ENCODE measurements at regions not wholly inside any gene's neighbourhood (a gene's known extent, or its start where the extent isn't known, plus 50 kb on each side); places are given as distances from the start of the nearest gene placed in this dataset.

- ATAC-seq (ENCODE audit: insufficient number of reproducible peaks, low FRiP score, low read depth) (no peak), DNase-seq (ENCODE audit: low spot score) (no peak)
- no peaks in the 10 kb centered on the region for H3K36me3 ChIP-seq
These were observed 755.4 kb upstream of the MDGA2 start for GRCh38 chr14:48430805-48431204.

GRCh38 chr14:48429512-48429911 lies 754.1 kb upstream of the MDGA2 start:
- no peak for TF ChIP-seq CTCF (IDR thresholded peaks at IDR 0.05)
- H3K27me3 ChIP-seq (replicated peaks; ENCODE audit: insufficient read depth) = no peaks in the 10 kb centered on the region
- H3K36me3 ChIP-seq = no peaks in the 10 kb centered on the region
- DNase-seq (ENCODE audit: low spot score) (no peak), ATAC-seq (ENCODE audit: insufficient number of reproducible peaks, low FRiP score, low read depth) (no peak)
- H3K27ac ChIP-seq = no peak overlapping the region
- H3K4me1 ChIP-seq (ENCODE audit: control insufficient read depth in 1 of 2, low read depth in 2 of 2) = no peaks in the 10 kb centered on the region
- no peaks in the 10 kb centered on the region for H3K9me3 ChIP-seq
- H3K4me3 ChIP-seq = no peak overlapping the region

More at GRCh38 chr14:48430805-48431204, 755.4 kb upstream of the MDGA2 start:
- Histone ChIP-seq H3K27ac (no peak overlapping the region), H3K4me3 (no peak overlapping the region), H3K27me3 (replicated peaks; ENCODE audit: insufficient read depth) (no peaks in the 10 kb centered on the region), H3K9me3 (no peaks in the 10 kb centered on the region), H3K4me1 (ENCODE audit: control insufficient read depth in 1 of 2, low read depth in 2 of 2) (no peaks in the 10 kb centered on the region)
- TF ChIP-seq CTCF (IDR thresholded peaks at IDR 0.05) = no peak

GRCh38 chr14:48417715-48418500 lies 742.5 kb upstream of the MDGA2 start:
- Histone ChIP-seq H3K4me1 (ENCODE audit: control insufficient read depth in 1 of 2, low read depth in 2 of 2) (no peaks in the 10 kb centered on the region), H3K4me3 (no peak overlapping the region), H3K36me3 (no peaks in the 10 kb centered on the region), H3K27me3 (replicated peaks; ENCODE audit: insufficient read depth) (no peaks in the 10 kb centered on the region), H3K27ac (no peak overlapping the region), H3K9me3 (no peaks in the 10 kb centered on the region)
- no peak for ATAC-seq (ENCODE audit: insufficient number of reproducible peaks, low FRiP score, low read depth)
- no peak for DNase-seq (ENCODE audit: low spot score)
- TF ChIP-seq CTCF (IDR thresholded peaks at IDR 0.05) = no peak

- Histone ChIP-seq H3K9me3 (no peaks in the 10 kb centered on the region), H3K27me3 (replicated peaks; ENCODE audit: insufficient read depth) (no peaks in the 10 kb centered on the region), H3K27ac (no peak overlapping the region), H3K4me1 (ENCODE audit: control insufficient read depth in 1 of 2, low read depth in 2 of 2) (no peaks in the 10 kb centered on the region), H3K4me3 (no peak overlapping the region), H3K36me3 (no peaks in the 10 kb centered on the region)
- DNase-seq (ENCODE audit: low spot score) (no peak), ATAC-seq (ENCODE audit: insufficient number of reproducible peaks, low FRiP score, low read depth) (no peak)
- no peak for TF ChIP-seq CTCF (IDR thresholded peaks at IDR 0.05)
These were observed 725.9 kb upstream of the MDGA2 start for GRCh38 chr14:48401321-48401720.

- Histone ChIP-seq H3K4me1 (ENCODE audit: control insufficient read depth in 1 of 2, low read depth in 2 of 2) (no peaks in the 10 kb centered on the region), H3K27ac (no peak overlapping the region), H3K27me3 (replicated peaks; ENCODE audit: insufficient read depth) (no peaks in the 10 kb centered on the region), H3K9me3 (no peaks in the 10 kb centered on the region), H3K4me3 (no peak overlapping the region), H3K36me3 (no peaks in the 10 kb centered on the region)
- ATAC-seq (ENCODE audit: insufficient number of reproducible peaks, low FRiP score, low read depth) (no peak), DNase-seq (ENCODE audit: low spot score) (no peak)
- TF ChIP-seq CTCF (IDR thresholded peaks at IDR 0.05) = peak; percentile 37
These were observed 723.4 kb upstream of the MDGA2 start for GRCh38 chr14:48398675-48399282.
